Left hindlimb (tissue), 1 donor: ENCODE measurements at regions not wholly inside any gene's neighbourhood (a gene's known extent, or its start where the extent isn't known, plus 50 kb on each side); places are given as distances from the start of the nearest gene placed in this dataset.

Source experiments
- DNase-seq: peaks from one replicate; pipeline ENCODE4 v3.0.0-alpha.2; 2018

GRCh38 chr17:34699181-34699580 is 119.8 kb downstream of the TMEM132E start:
- no peak for DNase-seq

- no peak for DNase-seq
Measured at GRCh38 chr17:34692920-34693319, 113.5 kb downstream of the TMEM132E start.
